GM19452 (cell line): ENCODE measurements at regions not wholly inside any gene's neighbourhood (a gene's known extent, or its start where the extent isn't known, plus 50 kb on each side); places are given as distances from the start of the nearest gene placed in this dataset.

Experiments used
- ATAC-seq: cut with Tn5 transposase; IDR thresholded peaks from one replicate; pipeline ENCODE4 v1.9.1; 2021; ENCODE audit not compliant: unreplicated experiment

DNA sequence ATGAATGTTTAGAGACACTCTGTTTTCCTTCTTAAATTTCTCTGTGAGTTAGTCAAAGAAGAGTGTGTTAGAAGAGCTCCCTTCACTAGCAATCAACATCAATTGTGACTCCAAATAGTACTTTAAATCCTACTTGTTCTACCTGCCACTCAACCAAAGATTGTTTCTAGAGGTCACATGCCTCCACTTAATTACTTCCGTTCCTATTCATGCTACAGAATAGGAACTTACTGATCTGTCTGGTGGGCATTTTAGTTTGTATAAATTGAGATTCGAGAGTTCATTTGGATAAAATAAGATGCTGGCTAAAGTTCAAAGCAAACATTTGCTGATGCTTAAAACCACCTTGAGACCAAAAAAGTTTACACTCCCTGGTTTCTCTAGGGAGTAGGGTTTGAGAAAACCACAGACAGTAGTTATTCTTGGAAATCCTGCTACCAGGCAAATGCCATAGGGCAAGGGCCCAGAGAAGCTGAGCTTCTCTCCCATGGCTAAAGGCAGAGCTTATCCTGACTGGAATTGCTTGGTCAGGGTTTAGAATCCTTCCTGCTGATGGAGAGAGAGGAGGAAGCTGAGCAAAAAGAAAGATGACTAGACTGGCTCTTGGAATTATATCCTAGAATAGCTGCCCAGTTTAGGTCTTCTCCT lies 389.6 kb upstream of the ATP2B1 start:
- no peak for ATAC-seq

DNA sequence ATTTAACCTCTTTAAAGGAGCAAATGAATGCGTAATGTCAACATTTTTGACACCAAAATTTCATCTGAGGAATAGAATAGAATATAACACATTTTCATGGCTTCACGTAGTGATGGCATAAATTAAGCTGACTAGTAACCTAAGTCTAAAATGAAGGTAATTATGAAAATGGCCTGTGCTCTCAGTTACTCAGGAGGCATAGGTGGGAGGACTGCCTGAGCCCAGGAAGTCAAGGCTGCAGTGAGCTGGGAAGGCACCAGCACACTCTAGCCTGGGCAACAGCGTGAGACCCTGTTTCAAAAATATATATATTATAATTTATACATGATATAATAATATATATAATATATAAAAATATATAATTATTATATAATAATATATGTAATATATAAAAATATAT lies 383.2 kb upstream of the ATP2B1 start:
- no peak for ATAC-seq

DNA sequence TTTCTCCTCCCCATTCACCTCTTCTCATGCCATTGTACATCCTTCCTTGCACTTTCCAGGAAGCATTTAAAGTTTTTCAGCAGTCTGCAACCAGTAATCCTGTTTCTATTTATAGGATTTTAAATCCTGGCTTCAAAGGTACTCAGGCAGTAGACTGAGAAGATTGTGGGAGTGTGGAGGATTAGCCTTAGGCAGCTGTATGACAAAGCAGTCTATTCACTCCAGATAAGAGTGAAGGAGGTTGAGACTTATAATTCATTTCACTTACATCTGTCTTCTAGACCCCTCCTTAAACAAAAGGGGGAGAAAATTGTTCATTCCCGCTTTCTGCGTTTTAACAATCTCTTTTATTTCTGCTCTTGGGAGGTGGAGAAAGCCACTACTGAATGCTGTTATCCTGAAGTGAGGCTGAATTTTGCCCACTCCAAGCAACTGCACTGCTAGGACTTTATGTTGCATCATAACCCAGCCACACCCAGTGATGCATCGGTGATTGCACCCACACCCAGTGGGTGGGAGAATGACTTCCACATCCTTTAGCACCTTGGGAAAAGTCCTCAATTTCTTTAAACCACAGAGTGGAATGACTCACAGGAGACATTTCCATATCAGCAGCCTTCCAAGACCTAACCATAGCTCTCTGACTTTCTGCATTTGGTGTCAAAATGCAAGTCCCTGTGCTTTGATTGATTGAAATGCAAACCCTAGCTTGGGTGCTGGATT lies 382.5 kb upstream of the ATP2B1 start:
- no peak for ATAC-seq

DNA sequence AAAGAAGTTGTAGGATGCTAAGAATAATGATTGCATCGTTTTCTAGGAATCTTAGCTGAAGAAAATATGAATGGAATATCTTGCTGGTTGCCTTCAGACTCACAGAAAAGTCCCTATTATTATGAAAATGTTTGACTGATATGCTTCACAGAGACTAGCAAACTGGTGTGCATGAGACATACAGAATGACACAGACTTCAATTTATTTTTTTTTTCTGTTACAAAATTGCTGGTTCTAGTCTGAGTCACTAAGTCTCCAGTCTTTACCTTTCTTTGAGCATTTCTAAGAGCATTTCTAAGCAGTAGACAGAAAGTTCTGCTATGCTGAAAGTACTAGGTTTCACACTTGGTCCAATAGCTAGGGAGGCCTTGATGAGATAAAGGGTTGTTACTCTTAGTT lies 377.6 kb upstream of the ATP2B1 start:
- no peak for ATAC-seq

DNA sequence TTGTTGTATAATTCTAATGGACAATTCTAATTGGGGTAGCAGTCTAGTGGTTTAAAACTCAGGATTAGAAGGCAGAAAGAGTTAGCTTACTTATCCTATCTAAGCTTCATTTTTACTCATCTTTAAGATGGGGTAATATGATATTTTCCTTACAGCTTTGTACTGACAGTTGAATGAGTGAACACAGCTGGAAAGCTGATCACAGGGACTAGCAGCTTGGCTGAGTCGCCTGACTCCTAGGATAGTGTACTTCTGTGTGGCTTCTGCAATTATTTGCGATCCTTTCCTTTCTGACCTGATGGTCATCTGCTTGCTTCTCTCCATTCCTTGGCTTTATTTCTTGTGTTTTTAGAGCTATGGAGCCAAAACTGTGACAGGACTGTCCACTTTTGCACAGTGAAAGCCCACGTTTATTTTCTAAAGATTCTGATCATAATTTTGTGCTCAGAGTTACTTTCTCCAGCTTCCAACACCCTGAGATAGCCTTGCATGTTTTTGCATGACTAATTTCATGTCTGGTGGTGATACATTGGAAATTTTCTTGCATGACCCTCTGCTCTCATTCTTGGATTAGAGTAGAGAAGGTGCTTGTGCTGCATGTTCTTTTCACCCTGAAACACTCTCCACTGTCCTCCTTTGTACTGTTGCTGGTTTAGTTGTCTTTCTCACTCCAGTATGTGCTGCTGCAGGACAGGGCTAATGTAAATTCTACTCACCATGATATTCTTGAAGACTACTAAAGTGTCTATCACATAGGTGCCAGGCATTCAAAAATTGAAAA lies 377.0 kb upstream of the ATP2B1 start:
- ATAC-seq: no peak

DNA sequence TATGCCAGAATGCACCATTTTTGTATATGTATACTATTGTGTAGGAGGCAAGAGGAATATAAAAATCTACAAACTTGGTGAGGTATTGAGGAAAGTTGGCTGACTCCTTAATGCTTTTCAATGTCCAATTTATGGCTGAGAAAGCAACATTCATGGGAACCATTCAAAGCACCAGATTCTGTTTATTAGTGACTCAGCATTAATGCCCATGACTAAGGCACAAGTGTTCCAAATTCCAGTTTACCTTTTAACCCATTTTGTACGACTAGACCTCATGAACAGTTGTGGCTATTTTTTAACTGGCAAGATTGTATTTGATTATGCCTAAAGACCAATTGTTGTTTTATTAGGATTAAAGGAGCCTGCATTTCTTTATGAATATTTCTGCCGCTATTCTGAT lies 375.4 kb upstream of the ATP2B1 start:
- no peak for ATAC-seq

DNA sequence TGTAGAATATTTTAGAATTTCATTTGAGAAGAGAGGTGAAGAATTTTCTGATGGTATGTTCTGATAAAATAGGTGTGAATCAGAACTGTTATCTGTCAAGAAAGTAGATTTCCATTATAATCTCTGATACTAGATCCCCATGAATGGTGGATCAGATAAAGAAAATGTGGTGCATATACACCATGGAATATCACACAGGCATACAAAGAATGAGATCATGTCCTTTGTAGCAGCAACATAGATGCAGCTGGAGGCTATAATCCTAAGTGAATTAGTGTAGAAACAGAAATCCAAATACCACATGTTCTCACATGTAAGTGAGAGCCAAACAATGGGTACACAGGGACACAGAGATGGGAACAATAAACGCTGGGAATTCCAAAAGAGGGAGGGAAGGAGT lies 372.0 kb upstream of the ATP2B1 start:
- ATAC-seq: no peak

DNA sequence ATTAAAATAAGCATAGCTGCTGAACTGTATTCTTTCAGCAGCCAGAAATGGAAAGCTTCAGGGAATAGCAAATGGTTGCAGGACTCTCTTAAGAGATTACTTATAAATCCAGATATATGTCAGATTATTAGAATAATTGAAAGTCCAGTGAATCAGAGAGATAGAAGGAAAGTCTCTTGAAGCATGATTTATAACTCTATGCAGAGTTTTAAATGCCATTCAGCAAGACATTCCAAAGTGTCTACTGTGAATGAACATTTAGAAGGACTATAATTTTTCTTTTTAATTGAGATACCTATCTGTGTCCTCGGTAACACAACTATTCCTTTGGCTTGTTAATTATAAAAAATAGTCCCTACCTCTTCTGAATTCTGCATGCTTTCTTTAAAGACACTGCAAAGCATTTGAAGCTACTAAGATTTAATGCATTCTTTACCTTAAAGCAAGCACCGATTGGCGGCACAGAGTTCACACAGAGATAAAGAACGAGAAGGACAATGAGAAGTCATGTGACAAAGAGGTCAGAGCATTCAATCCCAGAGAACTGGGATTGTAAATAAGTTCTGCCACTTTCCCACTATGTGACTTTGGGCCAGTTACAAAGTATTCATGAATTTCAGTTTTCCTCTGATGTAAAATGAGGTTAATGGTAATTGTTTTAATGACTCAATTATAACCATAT lies 371.0 kb upstream of the ATP2B1 start:
- no peak for ATAC-seq

DNA sequence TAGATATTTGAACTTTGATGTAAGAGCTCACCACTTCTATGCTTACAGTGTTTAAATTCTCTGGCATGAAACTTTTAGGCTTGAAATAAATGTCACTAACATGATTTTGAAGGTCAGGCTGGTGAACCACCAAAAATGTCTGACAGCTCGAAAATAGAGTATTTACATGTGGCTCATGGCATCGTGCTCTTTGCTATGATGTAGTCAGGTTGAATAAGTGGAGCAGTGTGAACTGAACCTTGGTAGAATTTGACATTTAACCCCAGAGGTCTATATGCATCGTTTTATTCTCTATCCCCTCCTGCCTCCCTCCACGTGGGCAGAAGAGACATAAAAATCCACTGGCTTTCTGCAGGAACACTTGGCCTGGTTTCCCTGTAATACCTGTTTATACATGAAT lies 369.7 kb upstream of the ATP2B1 start:
- ATAC-seq: no peak

DNA sequence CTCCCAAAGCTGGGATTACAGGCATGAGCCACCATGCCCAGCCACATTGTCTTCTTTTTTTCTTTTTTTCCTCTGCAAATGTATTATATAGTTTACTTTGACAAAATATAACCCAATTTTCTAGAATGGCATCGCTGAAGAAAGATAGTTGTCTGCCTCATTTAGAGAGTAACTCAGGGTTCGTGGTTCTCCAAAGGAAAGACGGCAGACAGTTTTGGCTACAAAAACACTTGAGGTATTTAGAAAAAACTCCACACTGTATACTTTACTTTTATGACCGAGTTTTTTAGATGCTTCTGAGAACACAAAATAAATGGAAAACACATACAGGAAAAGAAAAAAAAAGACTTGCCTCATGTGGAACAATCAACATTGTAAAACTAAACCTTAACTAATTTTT lies 369.1 kb upstream of the ATP2B1 start:
- ATAC-seq: no peak

DNA sequence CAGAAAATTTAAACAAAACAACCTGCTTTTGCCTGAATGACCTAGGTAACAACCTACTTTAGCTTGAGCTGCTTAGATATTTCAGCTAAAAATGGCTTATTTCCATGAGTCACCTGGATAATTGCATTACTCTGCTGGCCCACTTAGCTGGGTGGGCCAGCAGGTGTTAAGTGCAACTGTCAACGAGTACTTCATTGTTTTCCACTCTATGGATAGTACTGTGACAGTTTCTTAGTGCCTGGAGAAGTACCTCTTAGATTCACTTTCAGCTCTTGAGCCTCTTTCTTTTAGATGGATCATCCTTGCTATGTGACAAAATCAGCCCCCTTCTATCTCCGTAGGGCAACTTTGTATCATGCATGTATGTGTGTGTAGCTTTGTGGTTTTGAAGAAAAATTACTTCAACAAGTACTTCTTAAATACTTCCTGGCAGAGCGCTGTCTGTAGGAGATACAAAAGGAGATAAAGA lies 368.2 kb upstream of the ATP2B1 start:
- no peak for ATAC-seq

DNA sequence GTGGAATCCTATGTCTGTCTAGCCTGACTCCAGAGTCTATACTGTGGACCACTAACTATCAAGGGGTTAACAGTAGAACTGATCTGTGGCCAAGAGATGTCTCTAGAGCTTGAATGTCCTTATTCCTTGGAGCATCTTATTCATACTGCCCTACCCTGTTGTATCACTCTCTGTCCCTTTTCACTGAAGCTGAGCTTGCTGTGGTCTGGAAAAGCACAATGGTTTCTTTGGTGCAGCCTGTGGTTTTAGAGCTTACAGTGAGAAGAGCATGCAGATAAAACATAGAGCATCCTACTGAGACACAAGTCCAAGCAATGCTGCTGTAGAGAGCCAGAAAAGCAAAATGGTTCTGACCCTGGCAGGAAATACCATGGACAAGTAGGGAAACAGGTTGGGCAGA lies 367.0 kb upstream of the ATP2B1 start:
- ATAC-seq: no peak

DNA sequence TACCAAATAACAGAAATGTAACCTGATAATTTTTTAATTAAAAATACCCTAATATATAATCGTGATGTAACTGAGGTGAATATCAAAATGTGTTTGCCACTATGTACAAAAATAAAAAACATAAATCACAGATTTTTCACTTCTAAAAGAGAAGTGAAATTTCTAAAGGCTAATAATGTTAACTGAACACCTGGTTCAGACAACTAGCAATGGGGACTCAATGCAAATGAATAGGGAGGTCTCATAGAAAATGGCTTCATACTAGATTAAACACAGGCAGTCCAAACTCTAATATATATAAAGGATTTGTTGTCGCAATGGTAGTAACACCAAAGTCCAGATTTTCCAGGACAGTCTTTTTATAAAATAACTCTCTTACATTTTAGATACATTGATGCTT lies 365.4 kb upstream of the ATP2B1 start:
- no peak for ATAC-seq

DNA sequence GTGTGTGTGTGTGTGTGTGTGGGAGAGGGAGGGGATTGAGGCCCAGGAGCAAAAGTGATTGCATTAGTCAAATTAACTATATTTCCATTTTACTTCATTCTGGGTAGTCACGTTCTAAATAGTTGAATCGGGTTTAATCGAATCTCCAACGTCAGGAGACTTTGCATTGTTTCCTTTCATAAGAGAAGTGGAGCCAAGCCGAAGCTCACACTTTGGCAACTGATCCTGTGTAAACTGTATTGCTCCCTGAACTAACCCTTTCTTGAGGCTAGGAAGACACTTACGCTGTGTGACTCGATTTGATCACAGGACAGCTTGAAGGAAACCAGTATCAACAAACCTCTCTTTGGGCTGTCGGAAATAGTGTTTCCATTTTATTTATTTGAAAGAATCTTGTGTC lies 363.4 kb upstream of the ATP2B1 start:
- ATAC-seq: no peak

DNA sequence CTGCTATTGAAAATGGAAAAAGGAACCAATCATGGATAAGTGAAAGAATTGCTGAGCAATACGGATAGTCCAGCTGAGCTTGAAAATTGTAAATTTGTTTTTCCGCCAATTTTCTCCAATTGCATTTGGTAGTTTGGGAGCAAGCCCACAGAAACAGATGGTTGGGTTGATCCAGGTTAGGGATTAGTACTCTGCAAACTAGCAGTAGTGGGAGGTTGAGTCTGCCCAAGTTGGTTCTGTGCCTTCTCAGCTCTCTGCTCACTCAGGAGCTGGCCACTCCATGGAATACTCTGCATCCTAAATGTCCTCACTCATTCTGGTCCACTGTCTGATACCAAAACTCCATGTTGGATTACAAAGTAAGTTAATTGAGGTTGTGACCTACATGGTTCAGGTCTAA lies 361.1 kb upstream of the ATP2B1 start:
- ATAC-seq: no peak

DNA sequence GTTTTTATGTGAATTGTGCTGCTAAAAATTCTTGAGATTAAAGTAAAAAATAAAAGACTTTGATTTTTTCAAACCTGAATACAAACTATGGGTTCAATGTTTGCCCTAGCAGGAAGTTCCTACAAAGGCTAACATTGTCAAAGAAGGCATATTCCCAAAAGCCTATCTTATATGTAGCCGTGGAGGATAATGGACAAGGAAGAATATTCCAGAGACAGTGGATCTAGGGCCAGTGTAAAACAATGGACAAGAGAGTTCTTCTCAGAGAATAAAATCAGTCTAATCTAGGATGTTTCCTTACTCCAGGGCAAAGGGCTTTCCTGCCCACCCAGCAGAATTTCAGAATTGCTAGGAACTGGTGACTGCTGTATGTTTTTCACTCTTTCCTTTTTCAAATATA lies 359.2 kb upstream of the ATP2B1 start:
- ATAC-seq: no peak

DNA sequence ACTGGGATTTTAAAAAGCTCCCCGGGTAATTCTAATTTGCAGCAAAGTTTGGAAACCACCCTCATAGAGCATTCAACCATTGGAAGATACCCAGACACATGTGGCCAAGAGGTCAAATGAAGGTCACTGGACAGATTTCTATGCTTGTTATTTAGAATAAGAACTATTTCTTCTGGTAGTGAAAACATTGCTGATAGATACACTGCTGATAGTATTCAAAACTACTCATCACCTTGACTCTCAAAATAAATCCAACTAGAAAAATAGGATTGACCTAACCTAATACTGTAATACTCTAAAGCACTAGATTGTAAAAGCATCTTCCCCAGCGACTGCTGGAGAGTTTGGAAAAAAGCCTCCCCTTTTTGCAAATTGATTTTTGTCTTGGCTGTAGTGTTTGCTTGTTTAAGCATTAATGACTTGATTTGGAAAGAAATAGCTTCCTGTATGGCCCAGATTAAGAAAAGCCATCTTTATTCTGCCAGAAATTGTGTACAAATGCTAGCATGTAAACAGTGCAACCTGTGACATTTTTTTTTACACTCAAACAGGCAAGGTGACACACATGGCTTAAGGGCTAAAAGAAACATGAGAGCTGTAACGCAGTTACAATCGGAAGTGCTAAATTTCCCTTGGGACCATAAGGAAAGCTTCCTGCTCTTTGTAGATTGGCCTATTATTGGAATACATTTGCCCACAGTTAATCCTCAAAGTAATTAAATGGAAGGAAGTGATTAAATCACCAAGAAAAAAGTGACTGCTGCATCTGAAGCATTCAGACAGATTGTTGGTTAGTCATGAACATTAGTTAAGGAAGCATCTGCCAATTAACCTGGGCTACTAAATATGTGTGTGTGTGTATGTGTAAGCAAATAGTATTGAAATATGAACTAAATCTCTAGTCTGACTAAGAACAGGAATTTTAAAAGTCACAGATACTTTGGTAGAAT lies 356.5 kb upstream of the ATP2B1 start:
- no peak for ATAC-seq

DNA sequence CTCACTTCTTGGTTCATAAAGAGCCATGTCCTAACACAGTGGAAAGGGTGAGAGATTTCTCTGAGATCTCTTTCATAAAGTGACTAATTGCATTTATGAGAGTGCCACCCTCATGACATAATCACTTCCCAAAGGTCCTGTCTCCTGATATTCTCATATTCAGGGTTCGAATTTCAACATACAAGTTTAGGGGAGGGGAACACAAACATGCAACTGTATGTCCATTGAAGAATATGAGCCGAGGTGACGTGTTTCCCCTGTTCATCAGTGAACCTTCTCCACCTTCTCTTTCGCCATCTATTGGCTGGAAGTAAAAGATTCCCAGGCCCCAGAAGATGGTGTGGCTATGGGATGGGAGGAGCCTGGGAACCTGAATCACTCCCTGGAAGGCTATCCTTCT lies 354.2 kb upstream of the ATP2B1 start:
- ATAC-seq: no peak

DNA sequence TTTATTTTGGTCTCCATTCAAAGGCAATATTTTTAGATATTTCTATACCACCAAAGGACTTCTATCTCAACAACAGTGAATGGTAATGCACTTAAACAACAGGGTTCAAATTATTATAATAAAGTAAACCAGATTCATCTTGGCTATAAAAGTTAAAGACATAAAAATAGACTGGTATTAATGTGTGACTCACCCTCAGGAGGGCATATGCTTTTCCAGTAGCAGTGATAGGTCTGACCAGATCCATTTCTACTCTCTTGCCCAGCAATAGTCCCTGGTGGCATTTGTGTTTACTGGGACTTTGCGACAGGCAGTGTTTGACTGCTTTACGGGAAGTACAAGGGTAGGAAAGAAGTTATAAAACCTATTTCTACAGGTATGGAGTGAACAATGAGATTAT lies 353.2 kb upstream of the ATP2B1 start:
- ATAC-seq: no peak

DNA sequence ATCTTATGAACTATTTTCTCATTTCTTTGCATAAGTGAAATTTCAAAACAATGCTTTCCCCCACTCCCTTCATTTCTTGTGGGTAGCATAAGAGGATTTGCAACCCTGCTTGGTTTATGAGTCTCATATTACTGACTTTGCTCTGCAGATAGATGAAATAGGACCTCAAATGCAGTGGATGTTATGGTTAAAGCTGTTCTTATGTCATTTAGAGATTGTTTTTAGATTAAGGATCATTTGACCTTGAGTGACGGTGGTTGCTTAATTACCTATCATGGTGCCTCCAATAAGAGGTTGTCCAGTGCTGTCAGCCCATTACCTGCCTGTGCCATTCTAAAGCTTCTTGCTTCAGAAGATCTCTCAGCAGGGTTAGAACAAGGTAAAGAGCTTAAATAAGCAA lies 351.4 kb upstream of the ATP2B1 start:
- no peak for ATAC-seq
